Retinal pigment epithelial cell (primary cell): ENCODE measurements at regions not wholly inside any gene's neighbourhood (a gene's known extent, or its start where the extent isn't known, plus 50 kb on each side); places are given as distances from the start of the nearest gene placed in this dataset.

Experiments
- DNase-seq: peaks from one replicate; pipeline ENCODE4 v3.0.0-alpha.2; 2010; ENCODE audit warnings: low read depth
- H3K4me3 ChIP-seq: 2 replicates; pipeline ENCODE4 v1.5.1; 2011; ENCODE audit warnings: mild to moderate bottlenecking, low read length, control low read depth, moderate library complexity
- TF ChIP-seq, protein P1 (sequence below): conservative IDR thresholded peaks from 2 replicates; pipeline ENCODE4 v1.5.1; 2011; ENCODE audit warnings: low read depth, low read length, control low read depth, inconsistent platforms

DNA sequence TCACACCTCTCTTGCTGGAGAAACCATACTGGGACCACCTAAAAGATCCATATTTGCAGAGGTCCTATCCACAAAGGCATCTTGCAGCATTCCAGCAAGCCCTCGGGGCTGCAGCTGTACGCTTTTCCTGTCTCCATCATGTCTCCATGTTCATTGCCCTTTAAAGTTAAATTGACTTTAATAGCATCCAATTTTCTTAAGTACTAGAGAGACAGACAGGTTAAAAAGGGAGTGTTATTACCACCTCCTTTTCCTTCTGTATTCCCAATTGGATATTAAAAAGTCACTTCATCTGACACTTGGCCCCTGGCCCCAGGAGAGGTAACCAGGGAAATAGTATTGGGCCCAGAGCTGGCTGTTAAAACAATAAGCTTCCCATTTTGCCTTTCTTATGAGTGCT lies 178.6 kb downstream of the UNC5CL start:
- TF ChIP-seq, protein P1, sequence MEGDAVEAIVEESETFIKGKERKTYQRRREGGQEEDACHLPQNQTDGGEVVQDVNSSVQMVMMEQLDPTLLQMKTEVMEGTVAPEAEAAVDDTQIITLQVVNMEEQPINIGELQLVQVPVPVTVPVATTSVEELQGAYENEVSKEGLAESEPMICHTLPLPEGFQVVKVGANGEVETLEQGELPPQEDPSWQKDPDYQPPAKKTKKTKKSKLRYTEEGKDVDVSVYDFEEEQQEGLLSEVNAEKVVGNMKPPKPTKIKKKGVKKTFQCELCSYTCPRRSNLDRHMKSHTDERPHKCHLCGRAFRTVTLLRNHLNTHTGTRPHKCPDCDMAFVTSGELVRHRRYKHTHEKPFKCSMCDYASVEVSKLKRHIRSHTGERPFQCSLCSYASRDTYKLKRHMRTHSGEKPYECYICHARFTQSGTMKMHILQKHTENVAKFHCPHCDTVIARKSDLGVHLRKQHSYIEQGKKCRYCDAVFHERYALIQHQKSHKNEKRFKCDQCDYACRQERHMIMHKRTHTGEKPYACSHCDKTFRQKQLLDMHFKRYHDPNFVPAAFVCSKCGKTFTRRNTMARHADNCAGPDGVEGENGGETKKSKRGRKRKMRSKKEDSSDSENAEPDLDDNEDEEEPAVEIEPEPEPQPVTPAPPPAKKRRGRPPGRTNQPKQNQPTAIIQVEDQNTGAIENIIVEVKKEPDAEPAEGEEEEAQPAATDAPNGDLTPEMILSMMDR = no peak
- no peak overlapping the region for H3K4me3 ChIP-seq
- DNase-seq = no peak

DNA sequence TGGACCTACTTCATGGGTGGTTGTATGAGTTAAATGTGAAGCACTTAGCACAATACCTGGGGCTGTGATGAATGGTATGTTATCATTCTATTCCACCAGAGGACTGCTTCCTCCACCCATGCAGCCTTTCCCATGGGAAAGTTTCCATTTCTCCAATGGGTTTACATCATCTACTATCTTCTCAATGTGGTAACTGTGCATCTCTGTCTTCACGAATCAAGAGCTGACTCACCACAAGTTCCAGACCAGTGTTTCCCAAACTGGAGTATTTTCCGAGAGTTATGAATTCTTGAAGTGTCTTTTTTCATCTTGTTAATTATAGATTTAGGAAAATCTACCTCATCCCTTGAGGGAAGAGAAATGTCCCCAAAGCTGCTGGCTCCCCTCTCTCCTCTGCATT lies 182.8 kb downstream of the UNC5CL start:
- TF ChIP-seq, protein P1 = no peak
- no peak overlapping the region for H3K4me3 ChIP-seq
- DNase-seq = no peak

DNA sequence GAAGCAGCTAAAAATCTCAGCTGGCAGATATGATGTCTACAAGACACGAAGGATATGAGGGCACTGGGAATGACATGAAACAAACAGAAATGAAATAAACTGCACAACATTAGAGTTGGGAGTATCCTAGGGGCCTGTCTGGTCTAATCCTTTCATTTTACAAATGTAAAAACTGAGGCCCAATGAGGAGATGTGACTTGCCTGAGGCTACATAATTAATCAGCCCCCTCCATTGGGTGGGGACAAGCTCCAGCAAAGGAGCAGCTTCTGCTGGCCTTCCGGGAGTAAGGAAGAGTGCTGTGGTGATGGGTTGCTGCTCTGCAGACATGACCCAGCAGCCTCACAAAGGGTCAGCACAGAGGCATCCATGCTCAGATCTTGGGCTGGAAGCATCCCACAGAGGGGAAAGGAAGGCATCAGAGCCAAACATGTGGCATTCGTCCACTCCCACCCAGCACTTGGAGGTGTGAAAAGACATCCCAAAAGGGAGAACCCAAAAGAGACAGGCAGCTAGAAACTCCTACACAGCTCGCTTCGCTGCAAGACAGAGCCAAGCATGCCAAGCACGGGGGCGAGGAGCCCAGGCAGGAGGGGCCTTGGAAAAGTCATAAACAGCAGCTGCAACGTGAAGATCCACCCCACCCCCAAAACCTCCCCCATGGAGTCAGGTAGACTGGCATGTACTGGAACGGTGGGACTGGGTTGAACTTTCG lies 183.7 kb downstream of the UNC5CL start:
- TF ChIP-seq, protein P1 = no peak
- H3K4me3 ChIP-seq = no peak overlapping the region
- no peak for DNase-seq

DNA sequence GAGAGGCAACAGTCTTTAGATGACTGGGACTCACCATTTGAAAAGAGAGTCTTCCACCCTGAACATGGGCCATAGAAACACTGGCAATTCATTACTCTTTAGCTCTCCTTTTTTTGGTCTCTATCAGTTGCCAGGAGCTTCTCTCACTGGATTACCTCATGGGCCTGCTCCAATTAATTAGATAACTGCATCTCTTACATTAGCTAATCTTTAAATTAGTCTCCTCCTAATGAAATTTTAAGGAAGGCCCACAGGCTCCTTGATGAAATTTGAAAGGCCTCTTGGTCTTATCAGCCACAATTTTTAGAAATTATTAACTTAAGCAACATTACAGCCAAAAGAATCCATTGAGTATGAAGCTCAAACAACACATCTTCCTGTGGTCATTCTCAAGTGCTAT lies 184.4 kb downstream of the UNC5CL start:
- no peak for DNase-seq
- no peak overlapping the region for H3K4me3 ChIP-seq
- TF ChIP-seq, protein P1 = no peak

DNA sequence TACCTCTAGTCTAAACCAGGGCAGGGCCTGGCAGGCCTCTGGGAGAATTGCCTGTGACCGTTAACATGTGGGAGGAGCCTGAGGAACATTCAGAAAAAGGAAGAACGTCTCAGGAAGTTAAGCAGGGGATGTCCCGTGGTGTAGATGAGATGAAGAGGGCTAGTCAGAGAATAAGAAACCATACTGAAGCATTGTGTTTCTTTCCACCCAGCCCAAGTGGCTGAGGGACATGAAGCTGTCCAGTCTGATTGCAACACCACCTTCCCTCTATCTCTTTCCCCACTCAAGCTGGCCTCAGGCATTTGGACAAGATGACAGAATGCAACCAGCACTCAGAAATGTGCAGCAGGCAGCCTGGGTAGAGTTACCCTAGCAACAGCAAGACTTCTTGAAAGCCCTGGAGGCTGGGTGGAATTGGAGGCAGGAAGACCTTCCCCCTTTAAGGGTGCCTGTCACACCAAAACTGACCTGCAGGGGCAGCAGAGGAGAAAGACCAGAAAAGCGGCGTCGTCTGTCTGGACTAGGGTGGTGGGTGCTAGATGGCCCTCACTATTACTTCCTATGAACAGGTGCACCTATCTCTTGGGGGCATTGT lies 186.1 kb downstream of the UNC5CL start:
- TF ChIP-seq, protein P1 = peak; percentile 59
- no peak for DNase-seq

DNA sequence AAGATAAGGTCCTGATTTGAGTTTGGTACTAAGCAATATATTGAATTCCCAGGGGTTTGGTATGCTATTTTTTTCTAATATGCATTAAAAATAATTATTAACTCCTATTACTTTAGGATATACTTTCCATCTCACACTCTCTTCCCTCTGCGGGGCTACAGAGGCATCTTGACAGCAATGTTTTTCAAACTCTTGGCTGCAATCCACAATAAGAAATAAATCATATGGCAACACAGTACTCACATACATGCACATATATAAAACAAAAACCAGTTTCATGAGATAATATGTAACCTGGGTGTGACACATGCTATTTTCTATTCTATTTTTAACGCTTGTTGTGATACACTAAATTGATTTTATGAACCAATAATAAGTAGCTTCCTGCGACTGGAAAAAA lies 189.5 kb downstream of the UNC5CL start:
- H3K4me3 ChIP-seq = no peak overlapping the region
- TF ChIP-seq, protein P1 = no peak
- DNase-seq = no peak

More for the DNA sequence above, 186.1 kb downstream of the UNC5CL start:
- H3K4me3 ChIP-seq = no peak overlapping the region
